A549 (cell line): ENCODE measurements at regions not wholly inside any gene's neighbourhood (a gene's known extent, or its start where the extent isn't known, plus 50 kb on each side); places are given as distances from the start of the nearest gene placed in this dataset.

Source experiments
- CEBPB ChIP-seq, 2 experiments: fragments of >200 bp in 1 of 2; sonication (Bioruptor Twin) in 1 of 2; formaldehyde crosslinking in 1 of 2; IDR thresholded peaks; 2 replicates each; pipeline ENCODE4 v1.6.1; 2012 to 2016
- EP300 ChIP-seq, 2 experiments: fragments of >200 bp; sonication (Bioruptor Twin); formaldehyde crosslinking; IDR thresholded peaks; 2 replicates in 1 of 2; 3 replicates in 1 of 2; pipeline ENCODE4 v1.6.1; 2016 to 2017
- FOXS1 ChIP-seq: fragments of 250-450 bp; sonication (Bioruptor Pico); IDR thresholded peaks from 2 replicates; pipeline ENCODE4 v1.5.0; 2020; ENCODE audit warnings: mild to moderate bottlenecking, moderate library complexity
- HOXA7 ChIP-seq: fragments of 250-450 bp; sonication (Bioruptor Pico); IDR thresholded peaks from 2 replicates; pipeline ENCODE4 v1.5.0; 2020; ENCODE audit warnings: mild to moderate bottlenecking, moderate library complexity
- JUNB ChIP-seq: fragments of >200 bp; sonication (Bioruptor Twin); formaldehyde crosslinking; IDR thresholded peaks from 2 replicates; pipeline ENCODE4 v1.6.1; 2016
- KDM5A ChIP-seq: fragments of 200-600 bp; sonication (generic); IDR thresholded peaks from 2 replicates; pipeline ENCODE4 v1.6.1; 2016; ENCODE audit warnings: antibody characterized with exemption, mild to moderate bottlenecking
- PHF8 ChIP-seq: fragments of 200-600 bp; sonication (generic); IDR thresholded peaks from 2 replicates; pipeline ENCODE4 v1.6.1; 2016; ENCODE audit warnings: low read depth, mild to moderate bottlenecking, antibody characterized with exemption, moderate library complexity, borderline replicate concordance
- RAD21 ChIP-seq, 2 experiments: fragments of >200 bp in 1 of 2; sonication (Bioruptor Twin) in 1 of 2; formaldehyde crosslinking in 1 of 2; IDR thresholded peaks in 1 of 2; conservative IDR thresholded peaks in 1 of 2; 2 replicates in 1 of 2; 3 replicates in 1 of 2; pipeline ENCODE4 v1.6.1; 2012 to 2018; ENCODE audit warnings: inconsistent platforms in 1 of 2
- RFX5 ChIP-seq: fragments of 450-650 bp; IDR thresholded peaks from 2 replicates; pipeline ENCODE4 v1.7.1; 2014; ENCODE audit warnings: antibody characterized with exemption, mild to moderate bottlenecking, moderate library complexity
- RNF2 ChIP-seq: fragments of 200-600 bp; sonication (generic); IDR thresholded peaks from 2 replicates; pipeline ENCODE4 v1.6.1; 2016; ENCODE audit warnings: low read depth, mild to moderate bottlenecking, antibody characterized with exemption, moderate library complexity, borderline replicate concordance
- ZFP36 ChIP-seq: fragments of 450-650 bp; IDR thresholded peaks from 2 replicates; pipeline ENCODE4 v1.6.1; 2014; ENCODE audit warnings: borderline replicate concordance; ENCODE audit not compliant: partially characterized antibody
- TF ChIP-seq, protein P1 (sequence below): fragments of >200 bp; sonication (Bioruptor Twin); formaldehyde crosslinking; IDR thresholded peaks from 3 replicates; pipeline ENCODE4 v1.5.1; 2016
- TF ChIP-seq, protein P2 (sequence below): IDR thresholded peaks from 2 replicates; pipeline ENCODE4 v1.6.1; 2012

DNA sequence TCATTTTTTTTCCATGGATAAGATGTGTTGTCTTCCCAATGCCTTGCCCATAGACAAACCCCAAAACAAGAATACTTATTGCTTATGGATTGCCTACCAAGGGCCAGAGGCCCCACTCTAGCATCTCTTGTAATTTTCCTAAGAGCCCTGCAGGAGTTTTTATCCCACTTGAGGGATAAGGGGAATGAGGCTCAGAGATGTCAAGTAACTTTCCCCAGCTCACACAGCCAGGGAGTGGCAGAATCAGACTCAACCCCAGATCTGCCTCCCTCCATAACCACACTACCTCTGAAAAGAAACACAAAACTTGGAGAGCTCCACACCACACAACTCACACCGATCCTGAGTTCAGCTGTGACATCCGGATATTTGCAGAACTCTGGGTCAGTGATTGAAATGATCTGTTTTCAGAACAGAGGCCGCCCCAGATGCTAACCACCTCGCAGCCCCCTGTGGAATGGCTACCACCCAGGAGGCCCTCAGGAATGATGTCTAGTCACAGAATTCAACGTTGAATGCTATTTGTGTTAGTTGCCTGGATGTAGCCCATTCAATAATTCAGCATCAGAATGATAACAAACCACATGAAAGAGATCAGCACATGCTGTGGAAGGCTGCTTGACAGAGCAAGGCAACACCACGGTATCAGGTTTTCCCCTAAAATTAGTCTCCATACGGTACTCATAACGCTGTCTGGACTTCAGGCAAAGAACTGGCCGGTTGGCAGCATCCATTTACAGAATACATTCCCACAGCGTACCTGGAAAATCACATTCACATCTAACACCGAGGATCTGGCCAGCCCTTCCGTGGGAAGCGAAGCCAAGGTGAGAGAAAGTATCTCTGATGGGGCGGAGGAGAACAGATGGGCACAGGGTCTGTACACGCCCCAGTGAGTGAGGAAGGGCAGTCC lies 231.9 kb downstream of the TOMM20 start:
- TF ChIP-seq, protein P1, sequence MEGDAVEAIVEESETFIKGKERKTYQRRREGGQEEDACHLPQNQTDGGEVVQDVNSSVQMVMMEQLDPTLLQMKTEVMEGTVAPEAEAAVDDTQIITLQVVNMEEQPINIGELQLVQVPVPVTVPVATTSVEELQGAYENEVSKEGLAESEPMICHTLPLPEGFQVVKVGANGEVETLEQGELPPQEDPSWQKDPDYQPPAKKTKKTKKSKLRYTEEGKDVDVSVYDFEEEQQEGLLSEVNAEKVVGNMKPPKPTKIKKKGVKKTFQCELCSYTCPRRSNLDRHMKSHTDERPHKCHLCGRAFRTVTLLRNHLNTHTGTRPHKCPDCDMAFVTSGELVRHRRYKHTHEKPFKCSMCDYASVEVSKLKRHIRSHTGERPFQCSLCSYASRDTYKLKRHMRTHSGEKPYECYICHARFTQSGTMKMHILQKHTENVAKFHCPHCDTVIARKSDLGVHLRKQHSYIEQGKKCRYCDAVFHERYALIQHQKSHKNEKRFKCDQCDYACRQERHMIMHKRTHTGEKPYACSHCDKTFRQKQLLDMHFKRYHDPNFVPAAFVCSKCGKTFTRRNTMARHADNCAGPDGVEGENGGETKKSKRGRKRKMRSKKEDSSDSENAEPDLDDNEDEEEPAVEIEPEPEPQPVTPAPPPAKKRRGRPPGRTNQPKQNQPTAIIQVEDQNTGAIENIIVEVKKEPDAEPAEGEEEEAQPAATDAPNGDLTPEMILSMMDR: no peak
- no peak for TF ChIP-seq JUNB
- no peak for TF ChIP-seq EP300 (IDR thresholded peaks at IDR 0.05)
- TF ChIP-seq, protein P2, sequence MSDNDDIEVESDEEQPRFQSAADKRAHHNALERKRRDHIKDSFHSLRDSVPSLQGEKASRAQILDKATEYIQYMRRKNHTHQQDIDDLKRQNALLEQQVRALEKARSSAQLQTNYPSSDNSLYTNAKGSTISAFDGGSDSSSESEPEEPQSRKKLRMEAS: no peak
- no peak for TF ChIP-seq HOXA7
- TF ChIP-seq ZFP36: no peak
- no peak for TF ChIP-seq RFX5
- no peak for TF ChIP-seq KDM5A
- TF ChIP-seq FOXS1 (CRISPR knock-in tag): no peak
- TF ChIP-seq PHF8: no peak
- no peak for TF ChIP-seq RAD21 (conservative IDR thresholded peaks at IDR 0.05 in 1 of 2, IDR thresholded peaks at IDR 0.05 in 1 of 2)
- no peak for TF ChIP-seq CEBPB (IDR thresholded peaks at IDR 0.05)
- TF ChIP-seq RNF2: no peak
